Smooth muscle cell of the brain vasculature (primary cell): ENCODE measurements at regions not wholly inside any gene's neighbourhood (a gene's known extent, or its start where the extent isn't known, plus 50 kb on each side); places are given as distances from the start of the nearest gene placed in this dataset.
A peak's percentile ranks its signal among the peaks of the same experiment; 100 is the strongest.
"Not testable (repeated sequence)": the region's sequence is repeated elsewhere in the genome, so short reads cannot be mapped to it uniquely, and the experiment has no call there.

Source experiments
- DNase-seq: peaks from one replicate; pipeline ENCODE4 v3.0.0-alpha.2; 2012; ENCODE audit warnings: low read depth, low spot score

DNA sequence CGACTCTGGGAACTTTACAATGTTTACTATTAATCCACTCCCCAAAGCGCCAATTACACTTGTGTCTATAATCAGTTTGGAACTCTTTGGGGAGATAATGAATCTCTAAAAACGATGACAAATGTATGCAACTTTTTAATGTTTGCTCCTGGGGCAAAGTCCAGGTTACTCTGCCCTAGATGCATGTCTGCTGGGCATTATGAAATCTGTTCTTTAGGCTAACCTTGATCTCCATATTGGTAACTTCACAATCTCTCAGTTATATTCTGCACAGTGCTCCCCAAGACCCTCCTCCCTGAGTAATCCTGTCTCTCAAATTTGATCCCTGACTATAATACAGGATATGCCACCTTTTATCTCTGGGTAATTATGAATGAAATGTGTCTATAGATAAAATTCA is 152.2 kb upstream of the TRPM3 start:
- DNase-seq: no peak

DNA sequence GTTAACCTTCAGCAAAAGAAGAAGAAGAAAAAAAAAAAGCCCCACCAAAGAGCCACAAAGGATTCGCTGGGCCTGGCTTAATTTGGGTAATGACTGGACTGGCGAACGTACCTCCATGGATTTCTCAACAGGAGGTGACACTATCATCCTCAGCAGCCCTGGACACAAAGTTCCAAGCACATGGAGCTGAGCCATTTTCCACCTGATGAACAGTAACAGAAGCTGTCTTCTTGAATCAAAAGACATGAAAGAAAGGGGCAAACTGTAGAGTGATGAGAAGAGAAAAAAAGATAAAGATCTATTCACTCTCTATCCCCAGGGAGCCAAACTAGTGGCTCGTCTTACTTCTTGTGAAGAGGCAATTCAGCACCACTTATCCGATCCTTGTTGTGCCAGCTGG is 150.2 kb upstream of the TRPM3 start:
- no peak for DNase-seq

DNA sequence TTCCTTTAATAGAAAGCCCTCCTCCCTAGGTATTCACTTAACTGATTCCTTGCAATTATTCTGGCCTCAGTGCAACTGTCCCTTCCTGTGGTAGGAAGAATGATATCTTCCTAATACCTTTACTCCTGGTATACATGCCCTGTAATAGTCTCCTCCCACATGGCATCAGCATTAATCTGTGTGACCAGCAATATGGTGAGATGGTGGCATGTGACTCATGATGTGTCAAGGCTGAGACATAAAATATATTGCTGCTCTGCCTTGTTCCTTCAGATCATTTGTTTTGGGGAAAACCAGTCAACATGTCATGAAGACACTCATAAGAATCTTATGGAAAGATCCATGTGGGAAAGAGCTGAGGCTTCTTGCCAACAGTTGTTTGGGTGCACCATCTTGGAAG is 149.1 kb upstream of the TRPM3 start:
- DNase-seq: no peak

DNA sequence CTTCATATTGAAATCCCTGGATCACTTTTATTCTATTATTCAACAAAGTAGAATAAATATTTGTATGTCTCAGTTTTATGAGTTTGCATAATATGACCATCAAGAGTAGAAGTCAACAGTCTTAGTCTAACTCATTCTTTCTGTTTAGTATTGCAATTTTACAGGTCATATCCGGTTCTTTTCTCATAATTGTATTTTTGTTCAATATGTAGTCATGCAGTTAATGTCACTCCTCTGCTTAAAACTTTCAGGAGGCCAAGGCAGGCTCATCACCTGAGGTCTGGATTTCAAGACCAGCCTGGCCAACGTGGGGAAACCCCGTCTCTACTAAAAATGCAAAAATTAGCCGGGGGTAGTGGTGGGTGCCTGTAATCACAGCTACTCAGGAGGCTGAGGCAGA is 148.4 kb upstream of the TRPM3 start:
- no peak for DNase-seq

DNA sequence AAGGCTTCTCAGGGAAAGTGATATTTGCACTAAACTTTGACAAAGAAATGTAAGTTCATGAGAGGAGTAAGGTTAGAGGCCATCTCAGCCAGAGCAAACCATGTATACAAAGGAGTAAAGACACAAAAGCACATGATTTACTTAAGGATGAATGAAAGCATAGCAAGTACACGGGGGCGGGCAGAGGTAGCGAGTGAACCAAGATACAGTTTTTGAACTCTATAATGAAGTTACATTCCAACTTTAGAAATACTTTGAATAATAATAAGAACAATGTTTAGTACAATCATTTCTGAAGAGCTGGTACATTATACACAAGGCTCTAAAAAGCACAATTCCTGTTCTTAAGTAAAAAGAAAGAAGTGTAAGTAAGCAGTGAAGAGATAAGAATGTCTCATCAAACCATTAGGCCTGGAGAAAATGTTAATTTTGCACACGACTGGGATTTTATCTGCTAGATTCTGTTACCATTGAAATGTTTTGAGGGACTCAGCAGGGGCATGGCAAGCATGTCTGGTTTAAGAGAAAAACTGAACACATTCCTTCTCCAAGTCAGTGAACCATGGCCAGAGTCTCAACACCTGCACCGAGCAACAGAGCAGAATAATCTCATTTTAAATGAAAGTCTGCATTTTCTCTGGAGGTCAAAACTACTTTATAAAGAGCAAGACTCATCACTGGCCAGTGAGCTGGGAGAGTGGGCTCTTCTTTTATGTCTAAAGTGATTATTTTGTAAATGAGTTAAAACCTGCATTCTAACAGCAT is 147.6 kb upstream of the TRPM3 start:
- DNase-seq: no peak

DNA sequence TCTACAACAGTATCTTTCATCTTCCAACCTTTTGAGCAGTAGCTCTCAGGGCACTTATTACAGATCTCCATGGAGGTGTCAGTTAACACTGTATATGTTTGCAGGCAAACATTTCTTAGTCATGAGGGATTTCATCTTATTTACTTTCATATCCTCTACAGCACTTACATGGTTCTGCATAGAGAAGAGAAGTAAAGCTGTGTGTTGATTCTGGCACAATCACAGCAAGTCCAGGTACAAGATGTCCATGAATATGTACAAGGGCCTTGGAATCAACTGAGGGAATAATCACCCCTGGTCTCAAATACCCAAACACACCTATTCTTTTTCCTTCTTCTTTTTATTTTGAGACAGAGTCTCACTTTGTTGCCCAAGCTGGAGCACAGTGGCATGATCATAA is 142.0 kb upstream of the TRPM3 start:
- DNase-seq: no peak

DNA sequence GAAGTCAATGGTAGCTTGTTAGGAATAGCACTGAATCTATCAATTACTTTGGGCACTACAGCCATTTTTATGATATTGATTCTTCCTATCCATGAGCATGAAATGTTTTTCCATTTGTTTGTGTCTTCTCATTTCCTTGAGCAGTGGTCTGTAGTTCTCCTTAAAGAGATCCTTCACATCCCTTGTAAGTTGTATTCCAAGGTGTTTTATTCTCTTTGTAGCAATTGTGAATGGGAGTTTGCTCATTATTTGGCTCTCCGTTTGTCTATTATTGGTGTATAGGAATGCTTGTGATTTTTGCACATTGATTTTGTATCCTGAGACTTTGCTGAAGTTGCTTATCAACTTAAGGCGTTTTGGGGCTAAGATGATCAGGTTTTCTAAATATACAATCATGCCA is 139.0 kb upstream of the TRPM3 start:
- DNase-seq: not testable (repeated sequence)

DNA sequence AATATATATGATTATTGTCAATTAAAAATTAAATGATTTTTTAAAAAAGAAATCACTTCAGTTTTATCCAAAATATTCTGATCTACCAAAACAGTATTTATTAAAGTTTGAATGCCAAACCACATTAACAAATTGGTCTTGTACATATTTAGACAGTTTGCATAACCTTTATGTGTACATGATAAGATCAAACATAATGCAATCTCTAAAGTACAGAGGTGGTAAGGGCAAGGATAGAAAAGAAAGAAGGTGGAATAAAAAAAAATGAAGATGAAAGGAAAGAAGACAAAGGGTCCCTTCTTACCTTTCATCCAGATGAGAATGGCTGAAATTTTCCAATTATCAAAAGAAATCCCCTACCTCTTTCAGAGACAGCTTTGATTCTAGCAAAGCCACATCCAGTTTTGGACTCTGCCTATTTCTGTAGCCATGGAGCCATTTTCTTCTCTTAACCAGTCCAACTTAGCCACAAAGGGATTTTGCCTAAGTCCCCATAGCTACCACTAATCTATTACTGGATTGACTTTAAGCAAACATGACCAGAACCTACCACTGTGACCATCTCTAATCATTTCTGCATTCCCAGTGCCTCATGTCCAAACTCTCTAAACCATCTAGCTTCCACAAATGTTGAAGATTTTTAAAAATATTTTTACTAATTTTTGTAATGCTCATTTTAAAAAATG is 133.3 kb upstream of the TRPM3 start:
- no peak for DNase-seq

DNA sequence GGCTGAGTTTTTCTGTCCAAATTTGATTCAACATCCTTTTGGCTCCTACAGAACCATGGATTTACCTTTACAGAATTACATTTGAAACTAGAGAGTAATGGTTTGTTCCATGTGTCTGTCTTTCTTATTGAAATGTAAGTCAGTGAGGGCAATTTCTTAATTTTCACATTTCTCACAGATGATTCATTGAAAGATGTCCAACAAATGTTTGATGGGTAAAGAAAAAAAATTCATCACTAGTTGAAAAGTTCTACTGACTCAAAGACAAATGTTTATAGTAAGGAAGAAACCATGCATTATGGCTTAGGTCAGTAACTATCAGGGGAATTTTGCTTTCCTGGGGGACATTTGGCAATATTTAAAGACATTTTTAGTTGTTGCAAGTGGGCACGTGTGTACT is 131.6 kb upstream of the TRPM3 start:
- no peak for DNase-seq

DNA sequence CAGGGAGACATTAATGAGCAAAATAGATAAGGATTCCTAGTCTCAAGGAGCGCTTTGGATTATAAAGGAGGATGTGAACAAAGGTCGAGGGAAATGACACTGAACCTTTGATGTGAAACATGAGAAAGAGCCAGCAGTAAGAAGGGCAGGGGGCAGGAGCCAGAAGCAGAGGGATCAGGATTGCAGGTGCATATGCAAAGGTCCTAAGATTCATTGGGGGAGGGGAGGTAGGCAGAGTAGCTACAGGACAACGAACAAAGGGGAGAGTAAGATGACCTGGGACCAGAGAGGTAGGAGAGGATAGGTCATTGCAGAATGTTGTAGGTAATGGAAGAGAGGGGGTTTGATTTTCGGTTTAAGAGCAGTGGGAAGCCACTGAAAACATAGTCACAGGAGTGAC is 129.2 kb upstream of the TRPM3 start:
- DNase-seq: no peak

DNA sequence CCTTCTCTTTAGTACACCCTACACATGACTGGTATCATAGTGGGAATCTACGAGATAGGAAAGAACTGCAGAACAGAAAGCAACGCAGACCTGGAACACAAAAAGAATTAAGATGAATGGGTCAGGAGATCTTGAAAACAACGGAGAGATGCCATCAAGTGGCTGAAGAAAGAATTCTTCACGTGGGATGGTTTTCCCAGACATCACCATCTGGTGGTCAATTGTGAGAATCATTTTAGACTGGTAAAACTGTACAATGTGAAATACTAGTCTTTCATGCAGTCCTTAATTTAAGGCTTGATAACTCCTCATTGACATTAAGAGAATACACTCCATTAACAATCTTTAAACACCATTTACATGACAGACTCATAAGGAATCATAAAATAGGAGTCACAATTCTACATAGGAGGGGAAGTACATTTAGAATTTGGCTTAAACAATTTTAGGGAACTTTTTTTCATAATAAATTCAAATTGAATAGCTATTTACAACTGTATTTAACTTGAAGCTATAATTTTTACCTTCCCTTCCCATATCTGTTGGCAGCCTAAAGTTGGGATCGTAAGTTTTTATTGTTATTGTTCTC is 128.4 kb upstream of the TRPM3 start:
- peak; percentile 46 for DNase-seq

DNA sequence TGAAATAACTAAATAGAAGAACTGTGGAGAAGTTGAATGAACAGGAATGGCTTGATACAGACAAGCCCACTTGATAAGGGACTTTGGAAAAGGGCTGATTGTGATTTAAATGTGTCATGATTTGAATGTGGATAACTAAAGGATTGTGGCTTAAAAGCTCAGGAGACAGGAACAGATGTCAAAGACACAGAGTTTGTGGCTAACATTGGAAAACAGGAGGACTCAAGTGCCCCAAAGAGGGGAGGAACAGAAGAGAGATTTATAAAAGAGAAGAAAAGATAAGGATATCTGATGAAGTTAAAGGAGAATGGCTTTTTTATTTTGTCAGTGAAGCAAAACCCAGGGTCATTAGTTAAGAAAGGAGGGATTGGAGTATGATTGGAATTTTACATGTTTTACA is 124.2 kb upstream of the TRPM3 start:
- no peak for DNase-seq

DNA sequence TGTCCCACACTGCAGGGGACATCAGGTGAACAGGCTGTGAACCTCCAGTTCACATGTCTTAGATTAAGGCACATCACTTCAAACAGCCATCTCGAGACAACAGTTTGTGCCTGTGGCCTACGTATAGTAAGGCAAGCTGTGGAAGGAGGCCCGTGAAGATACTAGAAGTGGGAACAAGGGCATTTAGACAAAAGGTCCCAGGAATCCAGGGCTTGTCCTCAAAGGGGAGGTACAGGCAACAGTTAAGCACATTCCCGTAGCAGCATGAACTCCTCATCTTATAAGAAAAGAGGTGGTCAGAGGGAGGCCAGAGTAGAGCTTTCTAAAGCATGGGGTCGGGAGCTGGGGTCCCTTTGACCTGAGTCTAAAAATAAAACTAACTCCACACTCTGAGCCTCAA is 122.5 kb upstream of the TRPM3 start:
- DNase-seq: no peak

DNA sequence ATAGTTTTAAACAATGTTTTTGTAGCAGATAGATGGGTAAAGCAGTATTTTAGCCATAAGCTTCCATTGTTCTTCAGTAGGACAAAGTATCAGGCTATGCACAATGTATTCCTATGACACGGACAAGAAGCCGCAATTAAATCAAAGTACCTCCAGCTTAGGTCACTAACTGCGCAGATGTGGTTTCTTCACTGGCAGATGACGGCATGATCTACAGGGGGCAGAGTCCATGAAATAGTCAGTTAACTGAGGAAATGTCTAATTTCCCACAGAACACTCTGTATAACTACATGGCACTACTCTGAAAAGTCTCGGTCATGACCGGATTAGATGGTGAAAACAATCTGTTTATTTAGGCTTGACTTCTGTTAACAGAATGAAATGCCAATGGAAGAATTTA is 120.7 kb upstream of the TRPM3 start:
- DNase-seq: no peak

DNA sequence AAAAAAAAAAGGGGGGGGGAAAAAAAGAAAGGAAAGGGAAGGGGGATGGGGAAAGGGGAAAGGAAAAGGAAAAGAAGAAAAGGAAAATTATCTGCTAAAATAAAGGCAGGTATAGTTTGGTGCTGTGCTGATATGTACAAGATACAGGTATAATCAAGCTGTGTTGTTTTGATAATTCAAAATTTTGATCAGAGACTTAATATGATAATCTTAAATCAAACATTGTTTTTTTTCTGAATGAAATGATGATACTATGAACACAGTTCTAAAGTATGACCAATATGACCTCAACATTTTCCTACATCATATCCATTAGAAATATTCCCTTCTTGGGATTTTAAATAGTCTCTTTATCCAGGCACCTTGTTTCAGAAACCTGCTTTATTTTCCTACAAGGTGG is 115.6 kb upstream of the TRPM3 start:
- DNase-seq: no peak

DNA sequence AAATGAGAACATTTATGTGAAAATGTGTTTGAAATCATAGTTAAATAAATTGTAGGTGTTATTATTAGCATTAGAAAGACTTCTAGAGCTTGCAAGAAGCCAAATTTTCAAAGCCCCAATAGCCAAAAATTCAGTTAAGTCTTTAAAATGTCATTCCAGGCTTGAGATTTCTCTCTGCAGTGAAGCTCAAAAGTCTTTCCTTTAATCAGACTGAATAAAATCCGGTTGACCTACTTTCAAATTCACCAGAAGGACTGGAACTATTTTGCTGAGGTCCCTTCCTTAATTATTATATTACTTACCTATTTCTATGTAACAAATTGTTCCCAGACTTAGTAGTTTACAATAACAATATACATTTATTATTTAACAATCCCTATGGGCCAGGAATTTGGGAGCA is 112.2 kb upstream of the TRPM3 start:
- DNase-seq: no peak

DNA sequence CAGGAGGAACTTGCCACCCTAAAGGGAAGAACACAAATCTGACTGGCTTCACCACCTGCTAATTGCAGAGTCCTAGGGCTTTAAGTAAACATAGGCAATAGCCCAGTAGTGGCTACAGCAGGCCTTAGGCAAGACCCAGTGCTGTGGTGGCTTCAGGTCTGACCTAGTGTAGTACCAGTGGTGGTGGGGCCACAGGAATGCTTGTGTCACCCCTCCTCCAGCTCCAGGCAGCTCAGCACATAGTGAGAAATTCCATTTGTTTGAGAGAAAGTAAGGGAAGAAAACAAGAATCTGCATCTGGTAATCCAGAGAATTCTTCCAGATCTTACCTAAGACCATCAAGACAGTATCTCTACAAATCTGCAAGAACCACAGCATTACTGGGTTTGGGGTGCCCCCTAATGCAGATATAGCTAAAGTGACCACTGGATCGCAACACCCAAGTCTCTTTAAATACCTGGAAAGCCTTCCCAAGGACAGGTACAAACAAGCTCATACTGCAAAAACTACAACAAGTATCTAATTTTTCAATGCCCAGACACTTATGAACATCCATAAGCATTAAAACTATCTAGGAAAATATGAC is 102.6 kb upstream of the TRPM3 start:
- no peak for DNase-seq

DNA sequence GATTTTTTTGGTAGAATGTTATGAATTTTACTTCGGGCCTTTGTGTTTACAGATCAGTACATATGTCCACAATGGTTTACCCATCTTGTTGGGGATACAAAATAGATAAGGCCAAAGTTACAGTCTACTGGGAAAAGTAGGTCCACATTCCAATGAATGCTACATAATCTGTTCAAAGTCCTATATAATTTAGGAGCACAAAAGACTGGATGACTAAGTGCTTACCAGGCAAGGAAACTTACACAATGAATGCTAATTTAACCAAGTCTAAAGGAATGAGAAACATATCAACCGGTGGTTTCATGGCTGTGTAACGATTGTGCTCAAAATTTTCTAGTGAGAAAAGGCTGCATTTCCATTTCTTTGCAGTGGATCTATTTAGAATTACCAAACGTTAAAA is 97.4 kb upstream of the TRPM3 start:
- no peak for DNase-seq

DNA sequence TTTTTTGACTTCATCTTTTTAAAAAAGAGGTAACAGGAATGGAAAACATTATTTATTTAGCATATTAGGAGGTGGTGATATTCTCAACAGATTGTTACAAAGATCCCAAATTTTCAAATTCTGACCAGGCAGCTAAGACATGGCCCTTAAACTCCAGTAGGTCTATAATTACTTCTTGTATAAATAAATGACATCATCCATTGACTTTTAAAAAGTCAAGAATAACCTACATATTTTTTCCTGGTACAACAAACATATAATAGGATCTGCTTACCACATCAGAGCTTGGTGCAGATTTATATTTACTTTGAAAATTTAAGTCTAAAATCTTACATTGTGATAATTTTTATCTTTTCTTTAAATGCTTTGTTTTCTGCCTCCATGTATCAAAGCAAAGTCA is 92.2 kb upstream of the TRPM3 start:
- no peak for DNase-seq

DNA sequence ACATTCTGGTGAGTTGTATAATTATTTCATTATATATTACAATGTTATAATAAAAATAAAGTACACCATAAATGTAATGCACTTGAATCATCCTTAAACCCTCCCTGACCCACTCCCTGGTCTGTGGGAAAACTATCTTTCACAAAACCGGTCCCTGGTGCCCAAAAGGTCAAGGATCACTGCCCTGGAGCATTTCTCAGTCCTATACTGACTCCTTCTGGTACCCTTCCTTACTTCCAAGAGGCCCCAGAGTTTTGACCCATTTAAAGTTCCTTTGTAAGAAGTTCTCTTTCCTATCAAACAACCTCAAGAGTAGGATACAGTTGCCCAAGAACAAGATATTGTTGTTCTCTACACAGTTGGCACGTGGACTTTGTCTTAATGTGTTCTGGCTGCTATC is 88.9 kb upstream of the TRPM3 start:
- no peak for DNase-seq

DNA sequence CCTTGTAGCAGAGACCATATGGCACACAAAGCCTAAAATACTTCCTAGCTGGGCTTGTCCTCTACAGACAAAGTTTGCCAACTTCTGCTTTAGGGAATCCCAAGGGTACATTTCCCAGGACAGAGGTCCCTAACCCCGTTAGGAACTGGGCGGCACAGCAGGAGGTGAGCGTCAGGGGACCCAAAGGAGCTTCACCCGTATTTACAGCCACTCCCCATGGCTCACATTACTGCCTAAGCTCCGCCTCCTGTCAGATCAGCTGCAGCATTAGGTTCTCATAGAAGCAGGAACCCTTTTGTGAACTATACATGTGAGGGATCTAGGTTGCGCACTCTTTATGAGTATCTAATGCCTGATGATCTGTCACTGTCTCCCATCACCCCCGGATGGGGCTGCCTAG is 88.5 kb upstream of the TRPM3 start:
- no peak for DNase-seq

DNA sequence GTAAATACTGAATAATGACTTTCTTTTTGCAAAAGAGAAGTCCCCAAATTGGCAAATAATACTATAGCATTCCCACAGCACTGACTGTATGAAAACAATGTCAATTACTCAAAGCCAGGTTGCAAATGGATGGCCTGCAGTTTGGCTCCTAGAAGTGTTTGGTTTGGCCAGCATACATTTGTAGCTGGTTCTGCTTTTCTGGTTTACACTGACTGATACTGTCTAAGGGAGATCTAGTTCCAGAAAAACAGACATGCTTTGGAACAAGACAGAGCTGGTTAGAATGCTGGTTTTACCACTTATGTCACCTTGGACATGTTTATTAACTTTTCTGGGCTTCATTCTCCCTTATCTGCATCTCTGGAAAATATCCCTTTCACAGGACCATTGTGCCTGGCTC is 81.5 kb upstream of the TRPM3 start:
- DNase-seq: no peak

DNA sequence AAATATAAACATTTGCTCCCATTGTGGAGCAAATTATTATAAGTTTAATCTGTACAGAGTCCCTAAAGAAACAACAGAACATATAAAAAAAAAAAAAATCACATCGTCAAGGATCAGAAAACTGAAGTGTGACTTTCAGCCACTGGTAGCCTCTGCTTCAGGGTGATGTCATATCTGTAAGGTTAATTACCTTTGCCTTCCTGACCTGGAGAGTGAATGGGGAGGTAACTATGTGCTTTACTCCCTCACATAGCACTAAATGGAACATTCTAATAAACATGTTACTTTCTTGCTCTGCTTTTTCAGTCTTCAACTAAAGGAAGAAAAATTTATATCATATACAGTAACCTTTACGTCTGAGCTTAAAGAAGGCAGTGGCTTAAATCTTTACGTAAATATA is 70.3 kb upstream of the TRPM3 start:
- no peak for DNase-seq
